ENCODE measurements at regions not wholly inside any gene's neighbourhood (a gene's known extent, or its start where the extent isn't known, plus 50 kb on each side); places are given as distances from the start of the nearest gene placed in this dataset.

DNA sequence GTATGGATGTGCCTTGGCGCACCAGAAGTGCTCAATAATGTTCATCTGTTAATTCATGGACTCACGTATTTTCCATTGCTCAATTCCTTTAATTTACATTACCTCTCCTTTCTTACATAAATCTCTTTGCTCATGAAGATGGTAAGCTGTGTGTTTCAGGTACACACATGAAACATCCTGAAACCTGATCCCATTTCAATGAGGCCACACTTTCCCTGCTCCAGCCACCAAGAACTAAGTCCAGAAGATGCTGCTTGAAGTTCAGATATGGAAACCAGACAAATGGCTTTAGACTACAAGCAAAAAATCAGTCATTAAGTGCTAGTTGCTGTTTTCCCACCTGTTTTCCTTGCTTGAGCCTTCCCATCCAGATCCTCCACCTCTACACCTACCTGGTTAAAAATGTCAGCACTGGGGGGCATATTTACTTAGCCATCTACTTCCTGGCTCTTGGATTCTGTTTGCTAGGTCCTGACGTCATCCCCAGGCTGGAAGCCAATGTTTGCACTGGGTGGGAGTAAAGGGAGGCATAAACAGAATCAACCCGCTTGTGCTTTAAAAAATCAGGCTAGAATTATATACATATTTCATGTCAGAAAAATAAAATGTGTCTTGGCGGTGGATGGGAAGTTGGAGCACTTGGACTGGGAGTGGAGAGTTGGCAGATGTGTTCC lies 309.7 kb downstream of the OSR1 start:
- TF ChIP-seq, protein P1, sequence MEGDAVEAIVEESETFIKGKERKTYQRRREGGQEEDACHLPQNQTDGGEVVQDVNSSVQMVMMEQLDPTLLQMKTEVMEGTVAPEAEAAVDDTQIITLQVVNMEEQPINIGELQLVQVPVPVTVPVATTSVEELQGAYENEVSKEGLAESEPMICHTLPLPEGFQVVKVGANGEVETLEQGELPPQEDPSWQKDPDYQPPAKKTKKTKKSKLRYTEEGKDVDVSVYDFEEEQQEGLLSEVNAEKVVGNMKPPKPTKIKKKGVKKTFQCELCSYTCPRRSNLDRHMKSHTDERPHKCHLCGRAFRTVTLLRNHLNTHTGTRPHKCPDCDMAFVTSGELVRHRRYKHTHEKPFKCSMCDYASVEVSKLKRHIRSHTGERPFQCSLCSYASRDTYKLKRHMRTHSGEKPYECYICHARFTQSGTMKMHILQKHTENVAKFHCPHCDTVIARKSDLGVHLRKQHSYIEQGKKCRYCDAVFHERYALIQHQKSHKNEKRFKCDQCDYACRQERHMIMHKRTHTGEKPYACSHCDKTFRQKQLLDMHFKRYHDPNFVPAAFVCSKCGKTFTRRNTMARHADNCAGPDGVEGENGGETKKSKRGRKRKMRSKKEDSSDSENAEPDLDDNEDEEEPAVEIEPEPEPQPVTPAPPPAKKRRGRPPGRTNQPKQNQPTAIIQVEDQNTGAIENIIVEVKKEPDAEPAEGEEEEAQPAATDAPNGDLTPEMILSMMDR (IDR thresholded peaks at IDR 0.05; ENCODE audit: low read depth, low read length) = no peak
- no peak for TF ChIP-seq EZH2phosphoT487 (IDR thresholded peaks at IDR 0.05; ENCODE audit: low read depth)
